Hematopoietic multipotent progenitor cell treated with erythropoietin and hydrocortisone succinate and interleukin-3 and kit ligand, for 15 days (in vitro differentiated cells): ENCODE measurements at regions not wholly inside any gene's neighbourhood (a gene's known extent, or its start where the extent isn't known, plus 50 kb on each side); places are given as distances from the start of the nearest gene placed in this dataset.

Experiments used
- DNase-seq: peaks from one replicate; pipeline ENCODE4 v3.0.0-alpha.2; 2015; ENCODE audit warnings: low spot score

DNA sequence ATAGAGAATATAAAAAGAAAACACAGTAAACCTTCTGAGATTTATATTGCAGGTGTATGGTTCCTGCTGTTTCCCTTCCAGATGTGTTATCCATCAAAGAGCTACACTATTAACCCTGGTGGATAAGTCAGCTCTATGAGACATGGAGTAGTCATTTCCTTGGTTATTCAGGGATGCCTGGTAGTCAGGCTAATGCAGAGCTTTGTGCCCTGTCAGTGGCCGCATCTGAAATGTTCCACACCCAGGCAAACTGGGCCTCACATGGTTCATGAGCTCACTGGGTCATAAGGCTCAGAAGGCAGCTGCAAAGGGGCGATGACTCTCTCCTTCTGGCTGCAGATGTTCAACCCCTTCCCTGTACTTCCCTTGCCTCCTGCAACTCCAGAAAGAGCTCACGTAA, 473.6 kb downstream of the EPHA7 start:
- no peak for DNase-seq

DNA sequence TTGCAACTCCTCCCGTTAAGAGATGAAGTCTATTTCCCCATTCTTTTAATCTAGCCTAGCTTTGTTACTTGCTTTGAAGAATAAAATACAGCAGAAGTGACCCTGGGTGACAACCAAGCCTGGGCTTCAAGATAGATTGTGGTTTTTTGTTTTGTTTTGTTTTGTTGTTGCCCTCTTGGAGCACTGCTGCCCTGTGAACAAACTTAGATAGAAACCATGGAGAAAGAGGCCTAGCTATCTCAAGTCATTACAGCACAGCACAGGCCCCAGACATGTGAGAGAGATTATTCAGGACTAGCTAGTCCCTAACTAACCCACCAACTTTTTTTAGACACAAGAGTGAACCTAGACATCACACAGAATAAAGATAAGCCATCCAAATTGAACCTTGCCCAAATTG, 475.2 kb downstream of the EPHA7 start:
- DNase-seq = no peak

DNA sequence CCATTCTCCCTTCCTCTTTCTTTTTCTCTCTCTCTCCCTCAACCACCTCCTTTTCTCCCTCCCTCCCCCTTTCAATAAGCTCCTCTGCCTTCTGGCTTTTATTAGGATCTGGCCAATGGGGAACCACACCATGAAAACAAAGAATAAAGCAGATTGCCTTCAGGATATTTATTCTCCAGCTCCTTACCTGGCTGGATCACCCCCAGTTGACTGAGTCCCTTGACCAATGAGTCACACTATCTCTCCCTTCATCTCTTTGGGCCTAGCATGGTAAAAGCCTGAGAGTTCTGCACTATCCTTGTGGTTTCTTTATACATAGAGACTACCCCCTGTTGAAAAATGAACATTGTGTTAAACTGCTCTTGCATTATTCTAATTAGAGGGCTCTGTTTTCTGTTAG, 476.8 kb downstream of the EPHA7 start:
- DNase-seq = no peak

DNA sequence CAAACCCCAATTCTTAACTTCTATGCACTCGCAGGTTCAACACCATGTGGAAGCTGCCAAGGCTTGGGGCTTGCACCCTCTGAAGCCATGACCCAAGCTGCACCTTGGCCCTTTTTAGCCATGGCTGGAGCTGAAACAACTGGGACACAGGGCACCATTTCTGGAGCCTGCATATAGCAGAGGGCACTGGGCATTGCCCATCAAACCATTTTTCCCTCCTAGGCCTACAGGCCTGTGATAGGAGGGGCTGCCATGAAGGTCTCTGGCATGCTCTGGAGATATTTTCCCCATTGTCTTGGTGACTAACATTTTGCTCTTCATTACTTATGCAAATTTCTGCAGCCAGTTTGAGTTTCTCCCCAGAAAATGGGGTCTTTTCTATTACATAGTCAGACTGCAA, 484.7 kb downstream of the EPHA7 start:
- DNase-seq = no peak

DNA sequence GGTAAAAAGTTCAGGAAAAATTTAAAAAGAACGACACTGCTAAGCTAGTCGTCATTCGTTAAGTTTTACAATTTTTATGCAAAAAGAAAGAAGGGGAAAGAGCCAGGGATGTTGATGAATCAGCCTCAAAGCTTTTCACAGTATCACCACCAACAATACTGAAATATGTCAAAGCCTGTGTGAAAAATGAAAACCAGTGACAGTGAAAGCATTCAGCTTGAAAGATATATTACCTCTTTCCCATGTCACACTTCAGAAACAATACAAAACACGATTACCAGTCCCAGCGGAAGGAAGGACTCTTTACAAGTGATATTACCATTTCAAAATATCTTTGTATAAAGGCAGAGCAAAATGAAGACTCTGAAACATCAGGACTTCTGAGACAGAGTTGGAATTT, 489.2 kb downstream of the EPHA7 start:
- DNase-seq = no peak

DNA sequence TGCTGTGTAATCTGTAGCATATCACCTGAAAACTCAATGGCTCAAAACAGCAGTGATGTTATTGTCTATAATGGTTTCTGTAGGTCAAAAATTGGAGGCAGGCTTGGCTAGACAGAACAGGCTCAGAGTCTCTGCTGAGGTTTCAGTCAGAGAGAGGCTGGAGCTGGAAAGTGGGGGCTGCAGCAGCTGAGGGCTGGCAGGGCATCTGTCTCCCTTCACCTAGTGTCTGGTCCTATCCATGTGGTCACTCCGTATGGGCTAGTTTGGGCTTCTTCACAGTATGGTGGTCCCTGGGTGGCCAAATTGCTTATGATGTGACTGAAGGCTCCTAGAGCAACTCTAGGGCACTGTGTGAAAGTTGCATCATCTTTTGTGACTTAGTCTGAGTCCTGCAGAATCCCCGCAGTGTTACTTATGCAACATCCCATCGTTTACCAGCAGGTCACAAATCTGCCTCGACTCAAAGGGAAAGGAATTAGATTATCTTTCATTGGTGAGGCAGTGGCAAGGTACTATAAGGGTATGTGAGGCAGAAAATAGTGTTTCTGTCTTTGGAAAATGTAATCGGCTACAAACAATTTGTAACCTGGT, 497.0 kb downstream of the EPHA7 start:
- DNase-seq = no peak

DNA sequence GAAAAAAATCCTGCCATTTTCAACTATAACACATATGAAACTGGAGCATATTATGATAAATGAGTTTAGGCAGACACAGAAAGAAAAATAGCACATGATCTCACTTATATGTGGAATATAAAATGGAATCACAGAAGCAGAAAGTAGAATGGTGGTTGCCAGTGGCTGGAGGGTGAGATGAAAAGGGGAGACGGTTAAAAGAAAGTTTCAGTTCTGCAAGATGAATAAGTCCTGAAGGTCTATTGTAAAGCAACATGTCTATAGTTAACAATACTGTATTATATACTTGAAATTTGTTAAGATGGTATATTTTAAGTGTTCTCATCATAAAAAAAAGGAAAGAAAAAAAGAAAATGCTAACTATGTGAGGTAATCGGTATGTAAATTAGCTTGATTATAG, 503.9 kb downstream of the EPHA7 start:
- no peak for DNase-seq

DNA sequence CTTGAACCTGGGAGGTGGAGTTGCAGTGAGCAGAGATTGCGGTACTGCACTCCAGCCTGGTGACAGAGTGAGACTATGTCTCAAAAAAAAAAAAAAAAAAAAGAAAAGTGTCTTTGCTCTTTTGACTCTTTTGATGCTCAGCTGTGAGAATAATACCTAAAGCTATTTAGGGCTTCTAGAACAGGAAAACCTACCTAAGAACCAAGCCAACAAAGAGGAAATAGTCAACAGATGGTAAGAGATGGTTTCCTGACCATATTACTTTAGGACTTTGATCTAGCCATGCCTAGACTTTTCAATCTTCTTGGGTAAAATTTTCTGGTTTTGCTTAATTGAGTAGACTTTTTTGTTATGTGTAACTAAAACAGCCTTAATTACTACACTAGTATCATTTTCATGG, 508.1 kb downstream of the EPHA7 start:
- no peak for DNase-seq

DNA sequence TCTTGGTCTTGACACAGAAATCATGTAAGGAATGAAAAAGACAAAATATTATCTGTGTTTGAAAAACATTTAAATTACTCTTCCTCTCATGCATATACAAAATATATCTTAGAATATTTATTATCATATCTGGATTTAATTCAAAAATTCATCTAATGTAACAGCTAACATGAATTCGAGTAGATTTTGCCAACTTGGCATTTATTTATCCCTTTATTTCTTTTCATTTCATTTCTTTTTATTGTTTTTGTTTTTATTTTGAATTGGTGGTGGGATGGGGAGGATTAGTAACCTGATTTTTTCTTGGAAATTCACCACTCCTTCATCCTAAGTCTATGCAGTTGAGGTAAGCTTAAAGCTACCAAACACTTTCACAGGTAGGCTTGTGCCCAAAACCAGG, 508.7 kb downstream of the EPHA7 start:
- DNase-seq = no peak

DNA sequence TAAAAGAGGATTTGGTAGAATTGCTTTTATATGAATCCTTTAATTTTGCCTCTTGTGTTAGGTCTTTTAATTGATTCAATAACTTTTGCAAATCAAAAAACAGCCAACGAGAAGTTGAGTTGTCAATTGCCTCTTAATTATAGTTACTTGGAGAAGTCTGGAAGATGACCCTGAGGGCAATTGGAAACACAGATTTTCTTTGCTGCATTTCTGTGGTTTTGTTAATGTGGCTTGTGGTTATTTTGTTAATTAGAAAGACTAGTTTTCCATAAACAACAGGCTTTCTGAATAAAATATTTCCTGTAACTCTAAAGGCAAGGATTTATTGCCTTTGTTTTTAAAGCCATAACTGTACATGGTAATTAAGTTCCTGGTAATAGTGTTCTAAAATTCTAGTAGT, 513.0 kb downstream of the EPHA7 start:
- no peak for DNase-seq

DNA sequence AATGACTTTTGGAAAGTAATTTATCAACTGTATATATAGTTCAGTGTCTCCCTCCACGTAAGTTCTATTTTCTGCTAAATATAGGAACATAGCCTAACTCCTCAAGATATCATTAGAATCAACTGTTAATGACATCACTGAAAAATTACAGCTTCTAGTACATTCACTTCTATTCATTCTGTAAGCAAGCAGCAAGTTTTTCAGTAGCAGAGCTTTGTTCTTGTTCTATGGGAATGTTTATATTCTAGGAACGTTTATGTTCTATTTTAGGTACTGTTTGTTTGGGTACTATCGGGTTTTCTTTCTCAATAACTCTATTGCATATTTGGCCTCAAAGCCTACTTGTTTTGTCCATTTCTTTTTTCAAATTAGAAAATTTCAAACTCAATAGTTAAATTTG, 525.6 kb downstream of the EPHA7 start:
- DNase-seq = no peak

DNA sequence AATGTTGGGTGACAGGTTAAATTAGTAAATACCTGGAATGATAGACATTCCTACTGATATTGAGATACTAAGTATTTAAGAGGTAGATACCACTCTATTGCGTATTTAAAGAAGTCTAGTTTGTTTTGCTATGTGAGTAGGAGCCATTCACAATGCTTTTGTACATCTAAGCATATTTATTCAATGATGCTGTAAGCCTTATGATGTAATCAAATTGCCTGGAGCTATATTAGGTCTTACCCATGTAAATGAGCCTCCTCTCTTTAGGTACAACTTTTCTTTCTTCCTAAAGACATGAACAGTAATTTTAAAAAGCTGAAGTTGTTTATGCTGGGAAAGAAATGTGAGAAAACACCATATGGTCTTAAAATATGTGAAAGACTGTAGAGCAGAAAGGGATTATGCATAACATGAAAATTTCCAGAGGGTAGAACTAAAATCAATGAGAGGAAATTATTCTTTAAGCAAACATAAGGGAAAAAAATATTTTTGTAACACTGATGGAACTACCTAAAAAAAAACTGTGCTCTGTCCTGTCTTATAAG, 526.7 kb downstream of the EPHA7 start:
- DNase-seq = no peak

DNA sequence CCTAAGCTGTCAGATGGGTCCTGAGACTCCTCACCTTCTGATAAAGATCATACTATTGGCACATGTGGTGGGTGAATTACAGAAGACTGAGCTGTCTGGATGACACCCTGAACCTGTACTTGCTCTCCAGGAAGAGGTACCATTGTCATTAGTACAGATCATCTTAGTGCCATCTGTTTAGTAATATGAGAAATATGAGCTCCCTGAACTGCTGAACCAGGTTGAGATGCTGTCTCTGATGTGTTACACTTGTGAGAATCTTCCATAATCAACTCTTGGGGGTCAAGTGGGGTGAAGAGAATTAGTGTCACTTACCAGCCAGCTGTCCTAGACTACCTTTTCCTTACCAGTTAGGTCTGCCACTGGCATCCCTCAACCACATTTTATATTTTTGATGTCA, 531.0 kb downstream of the EPHA7 start:
- DNase-seq = no peak

DNA sequence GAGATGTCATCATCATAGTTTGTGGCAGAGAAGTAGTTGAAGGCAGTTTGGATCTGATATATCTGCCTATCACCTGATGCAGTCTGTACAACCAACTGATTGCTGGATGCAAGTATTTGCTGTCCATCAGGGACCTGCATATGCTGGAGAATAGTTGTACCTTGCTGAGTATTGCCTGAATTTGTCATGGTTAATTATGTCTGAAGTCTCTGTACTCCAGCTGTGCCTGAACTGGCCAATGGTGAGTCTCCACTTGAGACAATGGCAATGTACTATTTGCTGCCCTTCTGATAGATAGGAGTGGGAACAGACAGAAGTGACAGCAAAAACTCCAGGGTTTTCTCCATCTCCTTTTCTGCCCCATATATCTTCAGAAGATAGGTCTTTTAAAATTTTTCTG, 531.5 kb downstream of the EPHA7 start:
- no peak for DNase-seq

DNA sequence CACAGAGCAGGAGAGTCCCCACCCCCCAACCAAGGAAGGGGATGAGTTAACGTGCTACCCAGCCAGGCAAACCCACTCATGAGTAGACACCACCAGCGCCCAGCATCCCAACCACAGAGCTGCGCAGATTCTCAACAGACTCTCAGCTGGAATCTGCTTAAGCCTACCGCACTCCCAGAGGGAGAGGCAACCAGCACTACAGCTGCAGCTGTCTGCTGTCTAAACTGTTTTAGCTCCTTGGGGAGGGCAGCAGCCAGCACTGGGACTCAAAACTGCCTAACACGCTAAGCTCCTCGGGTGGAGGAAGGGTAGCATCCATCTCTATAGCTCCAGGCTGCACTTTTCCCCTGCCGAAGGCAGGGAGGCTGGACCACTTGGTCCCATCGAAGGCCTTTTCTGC, 539.8 kb downstream of the EPHA7 start:
- no peak for DNase-seq

DNA sequence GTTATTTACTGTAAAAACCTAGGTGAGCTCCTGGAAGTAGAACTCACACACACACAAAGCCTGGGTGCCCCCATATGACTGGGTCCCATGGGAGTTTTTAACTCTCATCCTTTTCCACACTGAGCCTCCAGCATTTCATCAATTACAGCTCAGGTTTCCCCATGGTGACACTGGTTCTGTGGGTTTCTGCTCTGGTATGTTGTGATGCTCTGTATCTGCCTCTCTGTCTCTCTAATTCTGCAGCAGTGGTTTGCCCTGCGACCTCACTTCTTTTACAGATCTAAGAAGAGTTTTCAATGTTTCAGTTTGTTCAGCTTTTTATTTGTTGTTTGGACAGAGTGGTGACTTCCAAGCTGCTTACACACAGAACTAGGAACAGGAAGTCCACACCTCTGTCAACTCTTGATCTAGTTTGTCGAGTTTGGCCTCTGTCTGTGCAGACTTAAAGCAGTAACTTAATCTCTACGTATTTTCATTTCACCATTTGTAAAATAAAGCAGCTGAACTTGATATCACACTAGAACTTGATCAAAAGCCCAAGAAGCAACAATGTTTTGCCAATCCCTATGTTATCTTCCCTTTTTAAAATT, 554.3 kb downstream of the EPHA7 start:
- no peak for DNase-seq

DNA sequence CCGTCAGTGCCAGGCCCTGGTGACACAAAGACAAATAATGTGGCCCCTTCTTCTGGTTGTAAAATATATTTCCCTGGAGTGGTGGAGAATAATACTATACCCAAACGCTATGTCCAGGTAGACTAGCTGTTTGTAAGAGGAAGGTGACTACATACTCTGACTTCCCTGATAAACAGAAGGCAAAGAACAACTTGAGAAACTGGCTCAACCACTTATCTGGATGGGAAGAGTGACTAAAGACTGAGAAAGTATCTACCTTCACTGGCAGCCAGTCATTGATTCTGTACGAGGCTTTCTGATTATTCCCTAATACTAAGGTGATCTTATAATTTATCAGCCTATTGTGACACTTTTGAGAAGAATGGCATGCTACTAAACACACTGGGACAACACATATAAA, 569.7 kb downstream of the EPHA7 start:
- no peak for DNase-seq

DNA sequence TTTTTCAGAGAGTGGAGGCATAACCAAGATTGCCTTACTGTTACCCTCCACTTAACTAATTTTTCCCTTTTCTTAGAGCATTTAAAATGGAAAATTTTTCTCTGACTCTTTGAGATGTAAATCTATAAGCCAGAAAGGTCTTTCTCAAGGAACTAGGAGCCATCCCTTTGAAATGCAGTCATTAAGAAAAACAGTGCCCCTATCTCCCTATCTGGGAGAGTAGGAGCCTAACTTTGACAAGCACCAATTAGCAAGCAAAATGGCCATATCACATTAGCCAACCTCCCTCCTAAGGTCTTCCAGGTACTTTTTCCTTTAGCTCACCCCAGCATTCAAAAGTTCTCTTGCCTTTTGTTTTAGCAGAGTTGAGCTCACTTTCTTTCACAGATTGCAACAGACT, 570.5 kb downstream of the EPHA7 start:
- DNase-seq = no peak

DNA sequence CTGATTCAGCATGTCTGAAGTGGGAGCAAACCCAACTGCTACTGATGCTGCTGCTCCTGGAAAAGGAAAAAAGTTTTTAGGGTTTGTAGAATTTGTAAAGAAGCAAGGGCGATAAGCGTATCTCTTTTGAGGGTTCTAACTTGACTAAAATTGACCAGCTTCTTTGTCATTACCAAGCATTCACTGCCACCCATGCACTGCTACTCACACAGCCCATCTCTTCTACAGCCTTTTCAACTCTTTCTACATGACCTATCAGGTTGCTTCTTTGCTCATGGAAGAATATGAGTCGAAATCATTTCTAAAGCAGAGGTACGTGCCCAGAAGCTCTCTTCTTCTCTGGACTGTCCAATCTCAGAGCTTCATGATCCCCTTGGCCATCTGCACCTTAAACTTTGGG, 570.9 kb downstream of the EPHA7 start:
- no peak for DNase-seq

DNA sequence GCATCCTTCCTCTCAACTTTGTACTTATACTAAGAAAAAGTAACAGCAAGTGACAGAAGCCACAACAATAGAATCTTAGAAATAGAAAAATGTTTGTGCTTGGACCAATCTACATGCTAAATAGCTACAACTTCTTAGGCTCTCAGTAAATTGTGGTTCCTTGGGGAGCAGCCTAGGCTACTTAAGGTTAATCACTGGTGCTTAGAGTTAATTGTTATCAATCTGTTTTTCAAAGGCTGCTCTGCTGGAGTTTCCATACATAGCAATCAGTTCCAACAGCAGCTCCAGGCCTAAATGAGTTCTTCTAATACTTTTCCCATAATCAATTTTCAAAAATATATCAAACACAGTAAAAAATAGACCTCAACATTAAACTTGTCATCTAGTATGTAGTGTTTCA, 571.4 kb downstream of the EPHA7 start:
- no peak for DNase-seq

DNA sequence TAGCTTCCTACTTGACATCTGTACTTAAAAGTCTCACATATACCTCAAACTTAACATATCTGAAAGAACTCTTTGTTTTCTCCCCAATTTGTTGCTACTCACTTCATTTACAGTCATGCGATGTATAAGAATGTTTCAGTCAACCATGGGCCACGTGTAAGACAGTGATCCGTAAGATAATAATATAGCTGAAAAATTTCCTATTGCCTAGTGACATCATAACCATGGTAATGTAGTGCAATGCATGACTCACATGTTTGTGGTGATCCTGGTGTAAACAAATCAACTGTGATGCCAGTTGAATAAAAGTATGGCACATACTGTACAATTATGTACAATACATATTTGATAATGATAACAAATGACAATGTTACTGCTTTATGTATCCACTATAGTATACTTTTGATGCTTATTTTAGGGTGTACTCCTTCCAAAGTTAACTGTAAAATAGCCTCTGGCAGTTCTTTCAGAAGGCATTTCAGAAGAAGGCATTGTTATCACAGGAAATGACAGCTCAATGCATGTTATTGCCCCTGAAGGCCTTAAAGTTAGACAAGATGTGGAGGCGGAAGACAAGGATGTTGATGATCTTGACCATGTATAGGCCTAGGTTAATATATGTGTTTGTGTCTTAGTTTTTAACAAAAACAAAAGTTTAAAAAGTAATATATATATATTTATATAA, 579.0 kb downstream of the EPHA7 start:
- no peak for DNase-seq

DNA sequence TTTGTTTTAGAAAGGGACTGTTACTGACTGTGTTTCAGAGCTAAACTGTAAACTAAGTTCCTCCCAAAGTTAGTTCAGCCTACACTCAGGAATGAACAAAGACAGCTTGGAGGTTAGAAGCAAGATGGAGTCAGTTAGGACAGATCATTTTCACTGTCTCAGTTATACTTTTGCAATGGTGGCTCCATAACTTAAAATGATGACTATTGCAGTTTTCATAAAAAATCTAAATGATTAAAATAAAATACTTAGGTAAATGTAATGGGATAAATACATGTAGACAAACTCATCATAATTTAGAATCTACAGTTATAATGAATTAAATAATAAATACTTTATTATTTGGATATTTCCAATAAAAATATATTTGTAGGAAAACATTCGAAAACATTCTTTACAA, 590.6 kb downstream of the EPHA7 start:
- DNase-seq = no peak

DNA sequence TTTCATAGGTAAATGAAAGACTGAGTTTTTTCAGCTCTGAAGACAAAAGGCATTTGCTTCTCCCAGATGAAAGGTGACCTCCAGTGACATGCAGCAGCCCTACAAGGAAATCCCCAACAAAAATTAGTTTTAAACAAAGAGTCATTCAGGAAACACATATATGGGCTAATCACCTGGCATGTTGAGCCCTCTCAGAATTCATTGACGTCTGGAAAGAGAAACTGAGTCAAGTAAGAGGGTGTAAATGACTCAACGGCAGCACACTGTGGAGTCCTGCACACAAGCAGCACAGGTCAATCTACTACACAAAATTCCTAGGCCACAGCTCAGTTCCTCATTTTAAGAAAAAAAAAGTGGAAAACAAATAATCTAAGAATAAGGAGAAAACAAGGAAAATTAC, 592.3 kb downstream of the EPHA7 start:
- no peak for DNase-seq

DNA sequence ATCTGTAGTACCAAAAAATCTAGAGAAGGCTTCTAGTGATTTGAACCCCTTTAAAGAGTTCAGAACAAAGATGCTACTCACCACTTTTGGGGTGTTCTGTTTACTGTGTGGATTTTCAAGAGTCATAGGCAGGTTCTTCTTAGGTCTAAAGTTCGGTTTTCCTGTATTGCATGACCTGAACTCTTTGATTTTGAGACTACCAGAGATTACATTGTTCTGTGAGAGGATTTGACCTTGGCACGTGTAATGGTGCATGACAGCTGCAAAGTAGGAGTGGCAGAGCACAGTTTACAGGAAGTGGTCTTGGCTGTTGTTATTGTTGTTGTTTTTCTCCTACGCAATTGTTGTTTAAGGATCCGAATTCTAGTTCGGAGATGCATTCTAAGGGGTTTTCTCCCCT, 592.7 kb downstream of the EPHA7 start:
- DNase-seq = no peak
